HG03432 (cell line): ENCODE measurements at regions not wholly inside any gene's neighbourhood (a gene's known extent, or its start where the extent isn't known, plus 50 kb on each side); places are given as distances from the start of the nearest gene placed in this dataset.

Source experiments
- ATAC-seq: cut with Tn5 transposase; IDR thresholded peaks from one replicate; pipeline ENCODE4 v1.9.1; 2021; ENCODE audit warnings: mild to moderate bottlenecking, moderate library complexity; ENCODE audit not compliant: unreplicated experiment

GRCh38 chr2:15776992-15777702 lies 163.2 kb upstream of the MYCN start:
- no peak for ATAC-seq

DNA sequence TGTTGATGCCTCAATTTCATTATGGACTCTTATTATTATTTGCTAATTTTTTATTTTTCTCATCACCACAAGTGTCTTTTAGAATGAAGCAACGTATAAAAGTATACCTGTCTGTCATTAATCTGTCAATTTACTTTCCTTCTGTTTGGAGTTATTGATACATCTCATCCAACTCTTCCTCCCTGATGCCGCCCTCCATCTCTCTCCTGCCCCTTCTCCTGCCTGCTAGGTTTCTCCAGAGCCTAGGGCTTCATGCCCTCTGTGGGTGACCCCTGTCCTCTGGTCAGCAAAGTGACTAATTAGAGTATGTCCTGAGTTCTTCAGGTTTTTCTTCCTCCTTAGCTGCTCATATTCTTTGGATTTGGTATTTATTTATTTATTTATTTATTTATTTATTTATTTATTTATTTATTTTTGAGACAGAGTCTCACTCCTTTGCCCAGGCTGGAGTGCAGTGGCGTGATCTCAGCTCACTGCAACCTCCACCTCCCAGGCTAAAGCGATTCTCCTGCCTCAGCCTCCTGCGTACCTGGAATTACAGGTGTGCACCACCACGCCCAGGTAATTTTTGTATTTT lies 162.5 kb upstream of the MYCN start:
- ATAC-seq = no peak

GRCh38 chr2:15778529-15779219 lies 161.7 kb upstream of the MYCN start:
- ATAC-seq = no peak

DNA sequence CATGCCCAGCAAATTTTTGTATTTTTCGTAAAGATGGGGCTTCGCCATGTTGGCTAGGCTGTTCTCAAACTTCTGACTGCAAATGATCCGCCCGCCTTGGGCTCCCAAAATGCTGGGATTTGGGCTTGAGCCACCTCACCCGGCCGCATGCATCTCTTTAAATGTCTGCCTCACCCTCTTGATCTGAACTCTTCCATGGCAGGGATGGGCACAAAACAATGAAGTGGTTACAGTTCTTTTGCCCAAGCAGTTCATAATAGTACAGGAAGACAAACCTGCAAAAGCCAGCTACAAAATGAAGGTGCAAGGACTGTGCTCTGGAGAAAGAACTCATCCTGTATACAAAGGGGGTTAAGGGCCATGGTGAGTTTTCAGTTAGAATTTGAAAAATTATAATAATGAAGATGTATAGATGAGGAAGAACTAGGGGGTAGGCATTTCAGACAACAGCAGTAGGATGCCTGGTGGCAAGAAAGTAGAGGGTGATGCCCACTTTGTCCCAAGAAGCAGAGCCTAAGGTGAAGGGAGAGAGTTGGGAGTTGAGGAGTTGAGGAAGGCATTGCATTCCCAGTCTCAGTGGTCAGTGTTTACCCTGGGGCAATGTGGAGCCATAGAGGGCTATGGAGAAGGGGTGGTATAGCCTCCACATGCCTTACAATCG lies 160.8 kb upstream of the MYCN start:
- ATAC-seq = no peak

DNA sequence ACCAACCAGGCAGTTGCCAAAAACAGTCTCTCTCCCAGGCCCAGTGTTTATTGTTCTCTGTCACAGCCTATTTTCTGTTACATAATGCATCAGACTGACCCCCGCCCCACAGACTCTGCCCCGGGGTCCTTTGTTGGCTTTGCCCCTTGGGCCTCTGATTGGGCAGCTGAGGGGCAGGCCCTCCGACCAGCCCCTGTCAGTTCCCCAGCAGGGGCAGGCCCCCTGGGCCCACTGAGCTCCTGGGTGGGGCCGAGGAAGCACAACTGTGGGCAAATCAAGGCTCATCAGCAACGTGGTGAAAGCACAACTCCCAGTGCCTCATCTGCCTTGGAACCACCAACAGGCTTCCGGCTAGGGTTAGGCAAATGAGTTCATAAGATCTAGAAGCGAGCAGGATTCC lies 160.1 kb upstream of the MYCN start:
- no peak for ATAC-seq

DNA sequence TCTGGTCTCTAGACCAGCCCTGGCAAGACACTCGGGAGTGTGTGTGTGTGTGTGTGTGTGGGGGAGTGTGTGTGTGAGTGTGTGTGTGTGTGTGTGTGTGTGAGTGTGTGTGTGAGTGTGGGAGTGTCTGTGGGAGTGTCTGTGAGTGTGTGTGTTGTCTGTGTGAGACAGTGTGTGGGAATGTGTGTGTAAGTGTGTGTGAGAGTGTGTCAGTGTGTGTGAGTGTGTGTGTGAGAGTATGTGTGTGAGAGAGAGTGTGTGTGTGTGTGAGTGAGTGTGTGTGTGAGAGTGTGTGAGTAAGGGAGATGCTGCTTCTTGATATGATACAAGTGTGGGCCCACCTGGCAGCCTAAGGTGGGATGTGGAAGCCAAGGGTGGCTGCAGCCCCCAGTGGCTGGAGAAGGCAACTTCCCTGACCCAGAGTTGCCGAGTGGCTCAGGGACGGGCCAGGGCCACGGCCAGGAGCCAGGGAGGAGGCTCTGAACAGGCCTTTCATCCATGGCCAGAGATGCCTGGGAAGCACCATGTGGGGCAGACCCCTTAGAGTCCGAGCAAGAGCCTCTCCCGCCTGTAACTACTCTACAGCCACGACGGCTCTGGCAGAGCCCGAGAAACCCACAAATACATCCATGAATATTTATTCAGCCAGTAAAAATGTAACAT lies 159.3 kb upstream of the MYCN start:
- ATAC-seq = no peak

DNA sequence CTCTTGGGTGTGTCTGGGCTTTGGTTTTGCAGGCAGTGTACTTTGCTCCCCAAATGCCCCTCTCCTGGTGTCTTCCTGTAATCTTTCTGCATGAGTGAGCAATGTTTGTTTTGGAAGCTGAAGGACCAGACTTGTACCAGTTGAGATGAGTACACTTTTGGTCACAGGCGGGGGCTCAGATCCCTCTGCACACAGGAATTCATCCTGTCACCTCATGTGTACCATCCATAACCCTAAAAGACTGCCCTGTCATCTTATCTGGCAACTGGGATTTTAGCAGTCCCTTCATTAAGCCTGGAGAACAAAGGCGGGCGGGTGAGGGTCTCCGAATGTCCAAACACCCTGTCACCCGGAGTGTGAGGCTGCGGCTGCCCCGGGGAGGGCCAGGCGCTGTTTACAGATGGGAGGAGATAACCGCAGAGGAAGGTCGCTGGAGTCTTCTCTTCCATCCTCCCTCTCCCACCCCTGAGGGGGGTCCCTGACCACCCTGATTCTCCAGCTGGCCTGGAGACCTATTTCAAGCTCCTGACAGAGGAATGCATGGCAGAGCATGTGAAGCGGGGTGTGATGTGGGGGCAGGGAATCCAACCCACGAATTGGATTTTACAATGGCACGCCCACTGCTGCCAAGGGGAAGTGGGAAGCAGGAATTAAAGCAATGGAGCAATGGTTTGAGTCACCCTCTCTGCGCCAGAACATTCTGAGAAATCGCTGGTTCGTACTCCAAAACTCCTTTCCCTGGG lies 158.2 kb upstream of the MYCN start:
- no peak for ATAC-seq

DNA sequence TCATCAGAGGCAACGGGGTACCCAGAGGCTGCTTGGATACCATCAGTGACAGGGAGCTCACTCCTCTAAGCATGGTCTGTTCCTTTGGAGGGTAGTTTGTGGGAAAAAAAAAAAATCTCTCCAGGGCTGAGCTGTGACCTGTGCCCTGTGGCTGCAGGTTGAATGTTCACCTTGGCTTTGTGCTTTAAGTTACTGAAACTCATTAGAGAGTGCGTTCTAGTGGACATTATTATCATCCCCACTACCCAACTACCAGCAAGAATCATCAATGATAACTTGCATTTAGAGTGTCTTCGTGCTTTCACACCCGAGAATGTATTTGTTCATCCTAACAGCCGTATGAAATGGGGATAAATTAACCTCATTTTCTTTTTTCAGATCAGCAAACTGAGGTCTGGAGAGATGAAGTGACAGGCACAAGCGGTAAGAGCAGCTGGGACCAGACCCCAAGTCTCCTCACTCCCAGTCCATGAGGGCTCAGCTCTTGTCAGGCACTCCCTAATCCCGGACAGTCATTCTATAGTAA lies 157.5 kb upstream of the MYCN start:
- ATAC-seq = no peak

GRCh38 chr2:15783489-15783888 lies 156.9 kb upstream of the MYCN start:
- ATAC-seq = no peak

GRCh38 chr2:15784106-15784885 lies 156.1 kb upstream of the MYCN start:
- ATAC-seq = no peak

DNA sequence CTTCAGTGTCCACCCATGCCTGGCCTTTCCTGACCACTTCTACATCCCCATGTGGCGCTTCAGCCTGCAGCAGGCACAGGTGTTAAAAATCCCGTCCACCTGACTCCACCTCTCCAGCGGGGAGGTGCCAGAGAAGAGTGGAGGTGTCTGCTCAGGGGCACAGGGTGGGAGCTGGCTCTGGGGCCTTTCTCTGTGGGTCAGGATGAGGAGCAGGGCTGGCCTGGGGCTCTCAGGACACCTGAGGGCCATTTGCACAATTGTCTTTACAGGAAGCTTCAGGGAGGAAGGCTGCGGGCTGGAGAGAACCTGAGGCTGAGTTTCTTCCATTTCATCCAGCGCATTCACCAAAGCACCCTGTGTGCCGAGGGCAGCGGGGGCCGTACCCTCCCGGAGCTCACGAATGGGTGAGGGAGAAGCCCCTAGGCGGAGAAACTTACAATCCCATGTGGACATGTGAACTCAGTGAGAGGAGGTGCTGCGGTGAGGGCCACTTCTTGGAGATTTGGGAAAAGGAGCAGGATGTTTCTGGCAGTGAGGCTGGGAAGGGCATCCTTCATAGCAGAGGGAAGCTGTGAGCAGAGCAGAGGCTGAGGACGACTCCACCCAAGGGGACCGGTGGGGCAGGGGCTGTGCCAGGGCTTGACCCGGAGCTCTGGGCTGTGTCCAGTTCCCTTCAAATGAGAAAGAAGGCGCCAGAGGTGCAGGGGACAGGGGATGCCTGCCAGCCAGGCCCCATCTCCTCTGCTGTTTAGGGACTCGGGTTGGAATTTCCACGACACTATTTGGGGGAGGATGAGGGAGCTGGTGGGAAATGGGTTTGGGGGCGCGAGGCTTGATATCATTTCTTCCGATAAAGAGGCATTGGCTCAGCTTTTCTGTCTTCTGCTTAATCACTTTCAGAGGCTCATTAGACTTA lies 155.2 kb upstream of the MYCN start:
- ATAC-seq = no peak

- ATAC-seq = no peak
These were observed 154.2 kb upstream of the MYCN start for GRCh38 chr2:15786003-15786654.

GRCh38 chr2:15786901-15787300 lies 153.4 kb upstream of the MYCN start:
- ATAC-seq = no peak

DNA sequence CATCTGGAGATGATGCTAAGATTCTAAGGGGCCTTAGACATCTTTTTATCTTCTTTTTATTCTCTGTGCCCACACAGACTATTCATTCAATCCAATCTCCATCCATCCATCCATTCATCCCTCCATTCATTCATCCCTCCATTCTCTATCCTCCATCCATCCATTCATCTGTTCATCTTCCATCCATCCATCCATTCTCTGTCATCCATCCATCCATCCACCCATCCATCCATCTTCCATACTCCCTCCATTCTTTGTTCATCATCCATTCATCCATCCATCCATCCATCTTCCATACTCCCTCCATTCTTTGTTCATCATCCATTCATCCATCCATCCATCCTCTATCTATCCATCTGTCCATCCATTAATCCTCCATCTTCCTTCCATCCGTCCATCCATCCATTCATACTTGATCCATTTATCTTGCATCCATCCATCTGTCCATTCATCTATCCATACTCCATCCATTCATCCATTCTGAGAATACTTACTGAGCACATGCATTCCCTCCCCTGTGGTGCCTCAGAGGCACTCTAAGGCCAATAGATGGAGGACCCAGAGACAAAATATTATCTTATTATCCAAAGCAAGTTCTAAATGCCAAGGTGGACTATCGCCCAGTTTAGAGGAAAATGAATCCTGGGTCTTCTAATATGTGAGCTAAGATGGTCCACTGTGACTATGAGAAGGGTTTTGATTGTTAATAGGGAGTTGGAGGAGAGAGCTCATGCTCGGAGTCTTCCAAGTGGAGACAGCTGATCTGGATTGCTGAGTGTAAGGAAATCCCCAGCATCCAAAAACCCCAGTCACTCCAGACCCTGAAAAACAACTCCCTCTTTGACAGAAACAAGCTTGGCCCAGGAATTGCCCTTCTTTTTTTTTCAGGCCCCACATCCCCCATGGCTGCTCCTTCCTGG lies 152.6 kb upstream of the MYCN start:
- no peak for ATAC-seq

DNA sequence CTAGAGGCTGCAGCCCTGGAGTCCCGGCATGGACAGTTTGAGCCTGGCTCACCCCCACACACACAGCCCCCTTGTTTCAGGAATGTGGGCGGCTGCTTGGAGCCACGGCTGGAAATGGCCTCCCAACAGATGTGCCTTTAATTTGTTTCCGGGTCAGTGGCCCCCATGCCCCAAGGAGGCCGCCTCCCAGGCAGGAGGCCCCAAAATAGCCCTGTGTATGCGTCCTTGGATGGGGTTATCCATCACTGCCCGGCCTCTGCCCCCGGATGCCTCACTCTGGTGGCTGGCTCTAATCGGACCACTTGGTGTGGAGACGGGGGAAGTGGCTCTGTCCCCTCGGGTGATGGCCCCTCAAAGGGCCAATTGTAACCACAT lies 151.9 kb upstream of the MYCN start:
- no peak for ATAC-seq

DNA sequence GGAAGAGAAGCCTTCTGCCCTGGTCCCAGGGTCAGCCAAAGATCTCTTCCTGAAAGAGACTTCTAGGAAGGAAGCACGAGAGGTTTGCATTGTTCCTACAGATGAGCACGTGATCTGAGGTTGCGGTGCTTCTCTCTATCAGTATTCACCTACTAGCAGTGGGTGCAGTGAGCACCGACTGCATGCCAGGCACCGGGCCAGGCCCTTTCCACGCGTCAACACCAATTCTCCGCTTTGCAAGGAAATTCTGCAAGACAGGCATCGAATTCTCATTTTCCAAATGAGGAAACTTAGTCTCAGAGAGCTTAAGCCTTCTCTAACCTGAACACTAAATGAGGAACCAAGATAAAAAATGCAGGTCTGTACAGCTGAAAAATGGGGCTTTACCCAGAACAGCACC lies 151.5 kb upstream of the MYCN start:
- no peak for ATAC-seq
